ENCODE measurements at regions not wholly inside any gene's neighbourhood (a gene's known extent, or its start where the extent isn't known, plus 50 kb on each side); places are given as distances from the start of the nearest gene placed in this dataset.

- DNase-seq (ENCODE audit: low read depth, low spot score) (no peak), ATAC-seq (no peak)
- Histone ChIP-seq H3K9me3 (ENCODE audit: control insufficient read depth, insufficient read depth, low read depth, low read length) (no peaks in the 10 kb centered on the region), H3K36me3 (ENCODE audit: control insufficient read depth, insufficient read depth, low read length) (no peaks in the 10 kb centered on the region), H3K4me1 (ENCODE audit: control insufficient read depth, insufficient read depth, low read length) (no peaks in the 10 kb centered on the region), H3K27me3 (ENCODE audit: control insufficient read depth, insufficient read depth, low read length) (no peaks in the 10 kb centered on the region), H3K4me3 (ENCODE audit: low read depth in 2 of 2, low read length in 2 of 2) (no peak overlapping the region), H3K27ac (ENCODE audit: low read length) (no peak overlapping the region)
- no peak for TF ChIP-seq CTCF (IDR thresholded peaks at IDR 0.05)
- no peak for TF ChIP-seq SIN3A (IDR thresholded peaks at IDR 0.05; ENCODE audit: borderline replicate concordance, insufficient read depth, low read depth, low read length)
- no peak for TF ChIP-seq TCF7L2 (IDR thresholded peaks at IDR 0.05; ENCODE audit: low read depth, low read length)
- no peak for TF ChIP-seq POLR2AphosphoS5 (IDR thresholded peaks at IDR 0.05; ENCODE audit: low read depth, low read length)
- TF ChIP-seq REST (IDR thresholded peaks at IDR 0.05; ENCODE audit: insufficient read depth in 1 of 2, low read depth in 2 of 2, low read length in 1 of 2): no peak
- BruUV-seq (replicated peaks): no TSS peak
- CTCF ChIA-PET: no interaction called here
- POLR2A ChIA-PET: no interaction called here
- intact Hi-C loops (cut with micrococcal nuclease; ENCODE audit: unreplicated experiment) (no loop called here), in situ Hi-C loops (cut with HindIII; ENCODE audit: low pct_unique_long_range_greater_than_20kb, low sequenced_read_pairs) (no loop called here)
Observed at GRCh38 chr5:114166081-114166480, 195.8 kb upstream of the KCNN2 start.

- DNase-seq (ENCODE audit: low read depth, low spot score) (no peak), ATAC-seq (no peak)
- no peaks in the 10 kb centered on the region for H3K9me3 ChIP-seq (ENCODE audit: control insufficient read depth, insufficient read depth, low read depth, low read length)
- BruUV-seq (replicated peaks): no TSS peak
- no peaks in the 10 kb centered on the region for H3K36me3 ChIP-seq (ENCODE audit: control insufficient read depth, insufficient read depth, low read length)
- intact Hi-C loops (cut with micrococcal nuclease; ENCODE audit: unreplicated experiment): no loop called here
- no peaks in the 10 kb centered on the region for H3K4me1 ChIP-seq (ENCODE audit: control insufficient read depth, insufficient read depth, low read length)
- ChIA-PET POLR2A (no interaction called here), CTCF (no interaction called here)
- in situ Hi-C loops (cut with HindIII; ENCODE audit: low pct_unique_long_range_greater_than_20kb, low sequenced_read_pairs): no loop called here
- no peak overlapping the region for H3K27ac ChIP-seq (ENCODE audit: low read length)
- H3K4me3 ChIP-seq (ENCODE audit: low read depth in 2 of 2, low read length in 2 of 2): no peak overlapping the region
- H3K27me3 ChIP-seq (ENCODE audit: control insufficient read depth, insufficient read depth, low read length): no peaks in the 10 kb centered on the region
- TF ChIP-seq POLR2AphosphoS5 (IDR thresholded peaks at IDR 0.05; ENCODE audit: low read depth, low read length): no peak
- TF ChIP-seq REST (IDR thresholded peaks at IDR 0.05; ENCODE audit: insufficient read depth in 1 of 2, low read depth in 2 of 2, low read length in 1 of 2): no peak
- TF ChIP-seq SIN3A (IDR thresholded peaks at IDR 0.05; ENCODE audit: borderline replicate concordance, insufficient read depth, low read depth, low read length): no peak
- no peak for TF ChIP-seq CTCF (IDR thresholded peaks at IDR 0.05)
- no peak for TF ChIP-seq TCF7L2 (IDR thresholded peaks at IDR 0.05; ENCODE audit: low read depth, low read length)
Observed at GRCh38 chr5:114174131-114174530, 187.7 kb upstream of the KCNN2 start.

All from Panc1 (cell line).